ENCODE measurements at regions not wholly inside any gene's neighbourhood (a gene's known extent, or its start where the extent isn't known, plus 50 kb on each side); places are given as distances from the start of the nearest gene placed in this dataset.

GRCh38 chr5:53211799-53212198, 102.2 kb upstream of the MOCS2 start:
- no peak for TF ChIP-seq YY1 (IDR thresholded peaks at IDR 0.05)
- no peak for TF ChIP-seq TAF1 (conservative IDR thresholded peaks at IDR 0.05)
- TF ChIP-seq JUND (IDR thresholded peaks at IDR 0.05): no peak
- TF ChIP-seq GABPA (IDR thresholded peaks at IDR 0.05 in 1 of 2, conservative IDR thresholded peaks at IDR 0.05 in 1 of 2): no peak
- TF ChIP-seq NR2F2 (IDR thresholded peaks at IDR 0.05): no peak

GRCh38 chr5:53219174-53219573, 109.6 kb upstream of the MOCS2 start:
- no peak for TF ChIP-seq HNF4A (conservative IDR thresholded peaks at IDR 0.05)
- no peak for TF ChIP-seq YY1 (IDR thresholded peaks at IDR 0.05)
- TF ChIP-seq MAX (IDR thresholded peaks at IDR 0.05): no peak
- TF ChIP-seq RAD21 (IDR thresholded peaks at IDR 0.05): no peak
- TF ChIP-seq HNF4G (IDR thresholded peaks at IDR 0.05): no peak
- TF ChIP-seq REST (IDR thresholded peaks at IDR 0.05): no peak
- TF ChIP-seq SP1 (IDR thresholded peaks at IDR 0.05): no peak
- no peak for TF ChIP-seq EGR1 (IDR thresholded peaks at IDR 0.05; ENCODE audit: low read depth in 2 of 2)
- H3K27ac ChIP-seq (ENCODE audit: low read depth in 1 of 2, low read length in 2 of 2): no peak overlapping the region
- peaks cover 0 to 5% (median 0%) of the 10 kb centered on the region in 4 donors for H3K9me3 ChIP-seq (ENCODE audit: control insufficient read depth in 4 of 4, low read length in 3 of 4)
- no peaks in the 10 kb centered on the region for H3K27me3 ChIP-seq (ENCODE audit: control insufficient read depth in 4 of 4, insufficient read depth in 4 of 4, low read length in 3 of 4)
- H3K36me3 ChIP-seq (ENCODE audit: control insufficient read depth in 4 of 4, insufficient read depth in 3 of 4, low read depth in 1 of 4, low read length in 3 of 4): no peaks in the 10 kb centered on the region
- H3K4me1 ChIP-seq (ENCODE audit: control insufficient read depth in 4 of 4, insufficient read depth in 4 of 4, low read length in 3 of 4): no peaks in the 10 kb centered on the region
- H3K9ac ChIP-seq (ENCODE audit: low read depth in 1 of 2, low read length in 2 of 2): no peak overlapping the region
- 85% methylated on average over 6 of the region's 6 CpGs for WGBS
- no peak overlapping the region for H3K4me3 ChIP-seq (ENCODE audit: low read depth in 1 of 3, low read length in 3 of 3)
- no peak for DNase-seq (ENCODE audit: low spot score)

More at GRCh38 chr5:53211799-53212198, 102.2 kb upstream of the MOCS2 start:
- Histone ChIP-seq H3K9me3 (ENCODE audit: control insufficient read depth in 4 of 4, low read length in 3 of 4) (peaks cover 0 to 8% (median under 1%) of the 10 kb centered on the region in 4 donors), H3K9ac (ENCODE audit: low read depth in 1 of 2, low read length in 2 of 2) (no peak overlapping the region), H3K4me1 (ENCODE audit: control insufficient read depth in 4 of 4, insufficient read depth in 4 of 4, low read length in 3 of 4) (no peaks in the 10 kb centered on the region), H3K27ac (ENCODE audit: low read depth in 1 of 2, low read length in 2 of 2) (no peak overlapping the region), H3K4me3 (ENCODE audit: low read depth in 1 of 3, low read length in 3 of 3) (no peak overlapping the region), H3K36me3 (ENCODE audit: control insufficient read depth in 4 of 4, insufficient read depth in 3 of 4, low read depth in 1 of 4, low read length in 3 of 4) (no peaks in the 10 kb centered on the region), H3K27me3 (ENCODE audit: control insufficient read depth in 4 of 4, insufficient read depth in 4 of 4, low read length in 3 of 4) (no peaks in the 10 kb centered on the region)
- WGBS: 93% methylated on average over 3 of the region's 3 CpGs
- DNase-seq (ENCODE audit: low spot score): no peak

GRCh38 chr5:53219610-53220009, 110.1 kb upstream of the MOCS2 start:
- no peak for DNase-seq (ENCODE audit: low spot score)
- H3K4me3 ChIP-seq (ENCODE audit: low read depth in 1 of 3, low read length in 3 of 3): no peak overlapping the region
- TF ChIP-seq EGR1 (IDR thresholded peaks at IDR 0.05; ENCODE audit: low read depth in 2 of 2) (no peak), SP1 (IDR thresholded peaks at IDR 0.05) (no peak), ATF3 (IDR thresholded peaks at IDR 0.05) (no peak), RAD21 (IDR thresholded peaks at IDR 0.05) (no peak), REST (IDR thresholded peaks at IDR 0.05) (no peak), MAX (IDR thresholded peaks at IDR 0.05) (no peak), FOXA2 (IDR thresholded peaks at IDR 0.05) (no peak), CTCF (IDR thresholded peaks at IDR 0.05; ENCODE audit: low read depth, low read length, missing input control) (no peak), NR2F2 (IDR thresholded peaks at IDR 0.05) (no peak), FOXA1 (IDR thresholded peaks at IDR 0.05) (no peak), HNF4A (conservative IDR thresholded peaks at IDR 0.05) (no peak), HNF4G (IDR thresholded peaks at IDR 0.05) (no peak)
- H3K36me3 ChIP-seq (ENCODE audit: control insufficient read depth in 4 of 4, insufficient read depth in 3 of 4, low read depth in 1 of 4, low read length in 3 of 4): no peaks in the 10 kb centered on the region
- H3K4me1 ChIP-seq (ENCODE audit: control insufficient read depth in 4 of 4, insufficient read depth in 4 of 4, low read length in 3 of 4): no peaks in the 10 kb centered on the region
- peaks cover 0 to 5% (median 0%) of the 10 kb centered on the region in 4 donors for H3K9me3 ChIP-seq (ENCODE audit: control insufficient read depth in 4 of 4, low read length in 3 of 4)
- no peak overlapping the region for H3K27ac ChIP-seq (ENCODE audit: low read depth in 1 of 2, low read length in 2 of 2)
- no peak overlapping the region for H3K9ac ChIP-seq (ENCODE audit: low read depth in 1 of 2, low read length in 2 of 2)
- 74% methylated on average over 3 of the region's 3 CpGs for WGBS
- H3K27me3 ChIP-seq (ENCODE audit: control insufficient read depth in 4 of 4, insufficient read depth in 4 of 4, low read length in 3 of 4): no peaks in the 10 kb centered on the region

Measured in liver (tissue), 8 donors.